ENCODE measurements at regions not wholly inside any gene's neighbourhood (a gene's known extent, or its start where the extent isn't known, plus 50 kb on each side); places are given as distances from the start of the nearest gene placed in this dataset.

GRCh38 chr6:120304223-120304622 is 954.7 kb upstream of the MAN1A1 start:
- H3K27ac ChIP-seq (ENCODE audit: low read depth, low read length) = no peak overlapping the region
- H4K91ac ChIP-seq (replicated peaks; ENCODE audit: insufficient read length, low read length) = no peak overlapping the region
- H3K4ac ChIP-seq (replicated peaks; ENCODE audit: insufficient read length, low read depth, low read length) = no peak overlapping the region
- no peaks in the 10 kb centered on the region for H3K23me2 ChIP-seq (ENCODE audit: low read depth, low read length)
- no peak for DNase-seq (ENCODE audit: low read depth in 1 of 2, low spot score in 2 of 2)
- no peak overlapping the region for H3K9ac ChIP-seq (replicated peaks in 1 of 4; ENCODE audit: extremely low read depth in 1 of 4, low read depth in 3 of 4, low read length in 3 of 4)
- no peaks in the 10 kb centered on the region for H3K79me1 ChIP-seq (ENCODE audit: low read depth, low read length)
- no peak overlapping the region for H4K5ac ChIP-seq (ENCODE audit: insufficient read length, low read depth, low read length)
- no peak overlapping the region for H3K18ac ChIP-seq (ENCODE audit: extremely low read depth, low read length)
- H3K14ac ChIP-seq (ENCODE audit: insufficient read length) = no peak overlapping the region
- H3K4me1 ChIP-seq (replicated peaks in 1 of 4; ENCODE audit: control insufficient read depth in 3 of 4, insufficient read depth in 4 of 4, low read length in 3 of 4) = no peaks in the 10 kb centered on the region
- no peak overlapping the region for H2BK15ac ChIP-seq (ENCODE audit: low read length)
- no peaks in the 10 kb centered on the region for H3K79me2 ChIP-seq (ENCODE audit: control insufficient read depth in 1 of 2, insufficient read depth in 2 of 2, low read length in 2 of 2)
- H3K4me3 ChIP-seq (ENCODE audit: extremely low read depth in 1 of 4, insufficient read depth in 2 of 4, low read depth in 3 of 4, low read length in 4 of 4) = no peak overlapping the region
- CTCF ChIA-PET (ENCODE audit: partially characterized antibody) = no interaction called here
- no peak overlapping the region for H3K4me2 ChIP-seq (ENCODE audit: insufficient read depth in 1 of 2, low read depth in 2 of 2, low read length in 2 of 2)
- H2BK12ac ChIP-seq (ENCODE audit: low read depth, low read length) = no peak overlapping the region
- no peaks in the 10 kb centered on the region for H4K20me1 ChIP-seq (replicated peaks in 1 of 2; ENCODE audit: control insufficient read depth in 1 of 2, insufficient read depth in 2 of 2, low read length in 2 of 2)
- 88% methylated on average over 1 of the region's 1 CpG; no CpG with 5 or more reads in 1 of the 2 experiments for WGBS, 2 experiments (ENCODE audit: extremely low coverage in 1 of 2, insufficient coverage in 1 of 2, insufficient read length in 1 of 2, insufficient replicate concordance in 2 of 2, low coverage in 1 of 2, low lambda C conversion rate in 2 of 2, missing lambda C conversion rate in 1 of 2)
- no peak overlapping the region for H3K56ac ChIP-seq (replicated peaks; ENCODE audit: insufficient read length, low read depth, low read length)
- POLR2A ChIA-PET (ENCODE audit: partially characterized antibody) = no interaction called here
- H2AK5ac ChIP-seq (ENCODE audit: low read depth, low read length) = no peak overlapping the region
- no peaks in the 10 kb centered on the region for H3K36me3 ChIP-seq (ENCODE audit: control insufficient read depth in 2 of 4, insufficient read depth in 4 of 4, low read length in 3 of 4)
- FAIRE-seq = no peak
- H2AFZ ChIP-seq (ENCODE audit: low read length) = no peak overlapping the region
- H3K9me3 ChIP-seq (ENCODE audit: insufficient read depth in 2 of 2, low read depth in 1 of 2, low read length in 1 of 2) = no peaks in the 10 kb centered on the region
- no peak overlapping the region for H2BK120ac ChIP-seq (replicated peaks; ENCODE audit: low read depth, low read length)
- TF ChIP-seq HDAC2 (IDR thresholded peaks at IDR 0.05; ENCODE audit: borderline replicate concordance in 1 of 2, low read depth in 2 of 2, low read length in 2 of 2) = no peak
- TF ChIP-seq CTCF (IDR thresholded peaks at IDR 0.05; ENCODE audit: control extremely low read depth in 1 of 3, insufficient read depth in 1 of 3, low read depth in 1 of 3, low read length in 3 of 3) = no peak
- TF ChIP-seq CEBPB (IDR thresholded peaks at IDR 0.05; ENCODE audit: low read depth, low read length) = no peak
- no peak for TF ChIP-seq CBX8 (IDR thresholded peaks at IDR 0.05; ENCODE audit: borderline replicate concordance, low read depth, low read length)
- TF ChIP-seq NANOG (IDR thresholded peaks at IDR 0.05; ENCODE audit: insufficient read depth, low read depth, low read length, poor library complexity, severe bottlenecking) = no peak
- no peak overlapping the region for H2BK20ac ChIP-seq (ENCODE audit: low read length)
- no peak overlapping the region for H4K8ac ChIP-seq (ENCODE audit: extremely low read depth, insufficient read depth, low read length)
- H2BK5ac ChIP-seq (ENCODE audit: low read depth, low read length) = no peak overlapping the region
- H3K23ac ChIP-seq (ENCODE audit: insufficient read length) = no peak overlapping the region
- no peaks in the 10 kb centered on the region for H3K27me3 ChIP-seq (replicated peaks in 1 of 4; ENCODE audit: control insufficient read depth in 3 of 4, extremely low read depth in 1 of 4, insufficient read depth in 3 of 4, low read length in 3 of 4)
